ACHN (cell line): ENCODE measurements at regions not wholly inside any gene's neighbourhood (a gene's known extent, or its start where the extent isn't known, plus 50 kb on each side); places are given as distances from the start of the nearest gene placed in this dataset.

Experiments
- DNase-seq: peaks from one replicate; pipeline ENCODE4 v3.0.0-alpha.2; 2015
- in situ Hi-C: cut with HindIII; loops from 2 replicates; pipeline ENCODE4 v1.10.0; 2017; ENCODE audit warnings: low sequenced_read_pairs, low pct_ligation_motif_present, low pct_unique_long_range_greater_than_20kb

GRCh38 chr4:24322511-24322910, 261.8 kb downstream of the DHX15 start:
- in situ Hi-C loops, result no loop called here
- no peak for DNase-seq

GRCh38 chr4:24321616-24322015, 262.7 kb downstream of the DHX15 start:
- in situ Hi-C loops, result no loop called here
- DNase-seq, result no peak

- in situ Hi-C loops, result no loop called here
- no peak for DNase-seq
Observed at GRCh38 chr4:24321131-24321530, 263.2 kb downstream of the DHX15 start.

GRCh38 chr4:24319387-24319786, 265.0 kb downstream of the DHX15 start:
- in situ Hi-C loops, result no loop called here
- DNase-seq, result no peak

- in situ Hi-C loops, result no loop called here
- no peak for DNase-seq
Observed at GRCh38 chr4:24315056-24315455, 269.3 kb downstream of the DHX15 start.

- in situ Hi-C loops, result no loop called here
- no peak for DNase-seq
Observed at GRCh38 chr4:24312261-24312913, 272.0 kb downstream of the DHX15 start.

GRCh38 chr4:24303926-24304325, 280.4 kb downstream of the DHX15 start:
- DNase-seq, result no peak
- in situ Hi-C loops, result no loop called here

GRCh38 chr4:24298911-24299310, 285.4 kb downstream of the DHX15 start:
- in situ Hi-C loops, result no loop called here
- DNase-seq, result no peak

- in situ Hi-C loops, result no loop called here
- no peak for DNase-seq
Observed at GRCh38 chr4:24287096-24287495, 297.3 kb downstream of the DHX15 start.

- in situ Hi-C loops, result no loop called here
- DNase-seq, result no peak
Observed at GRCh38 chr4:24285759-24286158, 298.6 kb downstream of the DHX15 start.

GRCh38 chr4:24282446-24282845, 301.9 kb downstream of the DHX15 start:
- in situ Hi-C loops, result no loop called here
- DNase-seq, result no peak

GRCh38 chr4:24279911-24280375, 304.4 kb downstream of the DHX15 start:
- in situ Hi-C loops, result no loop called here

GRCh38 chr4:24279469-24279868, 304.9 kb downstream of the DHX15 start:
- no peak for DNase-seq
- in situ Hi-C loops, result no loop called here

More at GRCh38 chr4:24279911-24280375, 304.4 kb downstream of the DHX15 start:
- no peak for DNase-seq

- in situ Hi-C loops, result no loop called here
- no peak for DNase-seq
Observed at GRCh38 chr4:24278693-24279092, 305.7 kb downstream of the DHX15 start.

GRCh38 chr4:24274381-24274941, 309.9 kb downstream of the DHX15 start:
- in situ Hi-C loops, result no loop called here
- no peak for DNase-seq

- in situ Hi-C loops, result no loop called here
Observed at GRCh38 chr4:24273136-24273535, 311.2 kb downstream of the DHX15 start.

GRCh38 chr4:24266951-24267722, 317.2 kb downstream of the DHX15 start:
- no peak for DNase-seq
- in situ Hi-C loops, result no loop called here

More at GRCh38 chr4:24273136-24273535, 311.2 kb downstream of the DHX15 start:
- no peak for DNase-seq

- in situ Hi-C loops, result no loop called here
- no peak for DNase-seq
Observed at GRCh38 chr4:24265989-24266388, 318.4 kb downstream of the DHX15 start.

- no peak for DNase-seq
- in situ Hi-C loops, result no loop called here
Observed at GRCh38 chr4:24262616-24263015, 321.7 kb downstream of the DHX15 start.

- in situ Hi-C loops, result no loop called here
- DNase-seq, result no peak
Observed at GRCh38 chr4:24262084-24262483, 322.3 kb downstream of the DHX15 start.
